Ishikawa (cell line): ENCODE measurements at regions not wholly inside any gene's neighbourhood (a gene's known extent, or its start where the extent isn't known, plus 50 kb on each side); places are given as distances from the start of the nearest gene placed in this dataset.

Source experiments
- CEBPB ChIP-seq: IDR thresholded peaks from 2 replicates; pipeline ENCODE4 v1.6.1; 2012
- MAX ChIP-seq: IDR thresholded peaks from 2 replicates; pipeline ENCODE4 v1.6.1; 2012
- TAF1 ChIP-seq: IDR thresholded peaks from 2 replicates; pipeline ENCODE4 v1.6.1; 2012; ENCODE audit warnings: low read depth, mild to moderate bottlenecking
- TCF12 ChIP-seq: IDR thresholded peaks from 2 replicates; pipeline ENCODE4 v1.6.1; 2012; ENCODE audit warnings: low read depth
- YY1 ChIP-seq: IDR thresholded peaks from 2 replicates; pipeline ENCODE4 v1.6.1; 2012; ENCODE audit warnings: low read depth

GRCh38 chr16:85560932-85561247 lies 52.2 kb upstream of the GSE1 start:
- TF ChIP-seq CEBPB: no peak
- no peak for TF ChIP-seq YY1
- TF ChIP-seq TAF1: no peak
- no peak for TF ChIP-seq MAX
- TF ChIP-seq TCF12: no peak
